ENCODE measurements at regions not wholly inside any gene's neighbourhood (a gene's known extent, or its start where the extent isn't known, plus 50 kb on each side); places are given as distances from the start of the nearest gene placed in this dataset.
A peak's percentile ranks its signal among the peaks of the same experiment; 100 is the strongest.
"Not testable (repeated sequence)": the region's sequence is repeated elsewhere in the genome, so short reads cannot be mapped to it uniquely, and the experiment has no call there.

DNA sequence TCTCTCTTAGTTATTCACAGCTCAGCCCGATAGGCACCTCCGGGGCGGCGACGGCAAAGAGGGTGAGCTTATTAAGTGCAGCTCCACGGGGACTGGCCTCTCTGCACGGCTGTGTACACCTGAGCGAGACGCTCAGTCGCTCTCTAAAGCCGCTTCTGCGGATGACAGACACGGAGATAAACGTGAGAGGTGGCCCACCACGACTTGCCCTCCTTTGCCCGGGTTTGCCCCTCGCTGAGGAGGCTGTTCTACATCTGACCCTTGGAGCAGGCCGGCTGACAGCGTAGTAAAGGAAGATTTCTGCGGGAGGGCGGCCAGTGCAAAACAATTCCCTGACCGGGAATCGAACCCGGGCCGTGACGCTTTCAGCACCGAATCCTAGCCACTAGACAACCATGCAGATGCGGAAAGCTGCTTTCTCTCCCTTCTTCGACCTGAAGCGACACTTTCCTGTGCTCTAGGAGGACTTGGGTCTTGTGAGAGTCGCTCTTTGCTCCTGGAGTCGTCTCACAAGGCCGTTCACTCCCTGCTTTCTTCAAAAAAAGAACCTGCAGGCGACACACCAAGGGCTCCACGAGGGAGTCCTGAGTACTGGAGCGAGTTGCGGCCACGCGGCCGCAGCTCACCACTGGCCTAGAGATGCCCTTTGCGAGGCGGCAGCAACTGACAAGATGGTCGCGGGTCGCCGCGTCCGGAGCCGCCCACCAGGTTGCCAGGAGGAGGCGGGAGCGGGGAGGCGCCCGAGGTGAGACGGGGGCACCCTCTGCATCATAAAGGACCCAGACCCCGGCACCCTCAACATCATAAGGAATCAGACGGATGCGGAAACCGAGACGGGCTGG is 119.9 kb downstream of the PPIAL4A start:
- not testable (repeated sequence) for H3K4me3 ChIP-seq (replicated peaks; ENCODE audit: insufficient read depth, low read length); H3K27ac ChIP-seq (replicated peaks); DNase-seq (ENCODE audit: low read depth in 1 of 2, low spot score in 1 of 2); H3K27me3 ChIP-seq (ENCODE audit: insufficient read depth, poor library complexity, severe bottlenecking)

DNA sequence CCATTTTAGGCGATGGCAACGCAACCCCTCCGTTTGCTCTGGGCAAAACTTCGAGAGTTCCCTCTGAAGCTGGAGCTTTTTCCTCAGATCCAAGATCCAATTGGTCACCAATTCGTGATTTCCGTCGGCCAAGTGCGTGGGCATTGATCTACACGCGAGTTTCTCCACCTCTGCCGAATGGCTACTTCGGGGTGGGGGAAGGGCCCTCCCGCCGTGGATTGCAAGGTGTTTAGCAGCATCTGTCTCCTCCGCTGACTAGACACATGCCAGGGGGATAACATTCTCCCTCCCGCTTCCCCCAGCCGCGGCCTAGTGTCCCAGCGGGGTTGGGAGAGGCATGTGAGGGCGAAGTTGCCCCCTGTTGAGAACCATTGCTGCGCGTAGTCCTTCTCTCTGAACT is 120.6 kb downstream of the PPIAL4A start:
- DNase-seq (ENCODE audit: low read depth in 1 of 2, low spot score in 1 of 2); H3K27ac ChIP-seq (replicated peaks); H3K27me3 ChIP-seq (ENCODE audit: insufficient read depth, poor library complexity, severe bottlenecking); H3K4me3 ChIP-seq (replicated peaks; ENCODE audit: insufficient read depth, low read length): not testable (repeated sequence)

DNA sequence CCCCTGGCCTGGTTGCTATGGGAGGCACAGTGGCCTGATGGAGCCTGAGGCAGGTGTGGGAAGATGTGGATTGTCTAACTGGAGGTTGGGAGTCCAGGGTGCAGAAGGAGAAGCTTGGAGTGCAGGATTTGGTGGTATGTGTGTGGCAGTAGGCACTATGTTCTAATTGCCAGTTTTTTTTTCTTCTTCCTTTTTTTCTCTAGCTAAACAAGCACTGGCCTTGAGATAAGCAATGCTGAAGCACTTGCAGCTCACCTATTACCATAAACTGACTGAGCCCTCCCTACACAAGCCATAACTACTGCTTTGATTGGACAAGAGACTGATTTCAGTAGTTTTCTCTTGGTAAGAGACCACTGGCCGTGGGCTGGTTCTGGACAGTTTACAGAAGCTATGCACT is 123.6 kb downstream of the PPIAL4A start:
- not testable (repeated sequence) for H3K4me3 ChIP-seq (replicated peaks; ENCODE audit: insufficient read depth, low read length); DNase-seq (ENCODE audit: low read depth in 1 of 2, low spot score in 1 of 2); H3K27me3 ChIP-seq (ENCODE audit: insufficient read depth, poor library complexity, severe bottlenecking); H3K27ac ChIP-seq (replicated peaks)

GRCh38 chr1:121016182-121017028 is 126.8 kb downstream of the PPIAL4A start:
- H3K27me3 ChIP-seq (ENCODE audit: insufficient read depth, poor library complexity, severe bottlenecking); H3K4me3 ChIP-seq (replicated peaks; ENCODE audit: insufficient read depth, low read length); H3K27ac ChIP-seq (replicated peaks); DNase-seq (ENCODE audit: low read depth in 1 of 2, low spot score in 1 of 2): not testable (repeated sequence)

- H3K4me3 ChIP-seq (replicated peaks; ENCODE audit: insufficient read depth, low read length); H3K27ac ChIP-seq (replicated peaks); H3K27me3 ChIP-seq (ENCODE audit: insufficient read depth, poor library complexity, severe bottlenecking); DNase-seq (ENCODE audit: low read depth in 1 of 2, low spot score in 1 of 2): not testable (repeated sequence)
Observed at GRCh38 chr1:121019715-121020349, 130.3 kb downstream of the PPIAL4A start.

DNA sequence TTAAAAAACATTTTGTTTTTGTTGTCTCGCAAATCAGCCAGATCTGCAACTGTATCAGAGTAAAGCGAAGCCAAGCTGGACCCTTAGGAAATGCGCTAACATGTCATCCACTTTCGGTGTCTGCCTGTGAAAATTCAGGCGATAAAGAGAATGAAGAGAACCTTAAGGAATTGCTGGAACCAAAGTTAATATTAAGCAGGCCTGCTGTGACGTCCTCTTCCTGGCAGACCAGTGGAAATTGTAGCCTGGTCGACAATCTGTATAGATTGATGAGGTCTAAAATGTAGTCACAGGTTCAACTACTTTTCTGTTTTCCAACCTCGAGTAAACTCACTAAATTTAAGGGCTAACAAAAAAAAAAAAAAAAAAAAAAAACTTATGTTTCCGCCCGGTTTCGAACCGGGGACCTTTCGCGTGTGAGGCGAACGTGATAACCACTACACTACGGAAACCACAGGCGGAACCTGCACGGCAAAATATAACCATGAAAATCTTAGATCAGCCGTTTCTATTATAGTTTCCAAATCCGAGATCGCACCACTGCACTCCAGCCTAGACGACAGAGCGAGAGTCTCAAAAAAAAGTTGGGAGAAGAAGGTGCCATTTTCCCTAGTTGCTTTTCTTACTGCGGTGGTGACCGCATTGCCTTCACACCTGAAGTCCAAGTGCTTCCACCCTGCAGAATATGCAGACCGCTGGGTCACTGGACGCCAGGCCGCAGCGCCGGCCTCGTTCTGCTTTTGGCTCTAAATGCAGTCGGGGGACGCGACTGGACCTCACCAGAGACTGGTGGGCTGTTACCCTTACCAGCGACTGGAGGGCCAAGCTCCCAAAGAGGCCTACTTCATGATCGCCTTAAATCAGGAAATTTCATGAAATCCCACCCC is 131.0 kb downstream of the PPIAL4A start:
- not testable (repeated sequence) for H3K27ac ChIP-seq (replicated peaks); H3K4me3 ChIP-seq (replicated peaks; ENCODE audit: insufficient read depth, low read length)

DNA sequence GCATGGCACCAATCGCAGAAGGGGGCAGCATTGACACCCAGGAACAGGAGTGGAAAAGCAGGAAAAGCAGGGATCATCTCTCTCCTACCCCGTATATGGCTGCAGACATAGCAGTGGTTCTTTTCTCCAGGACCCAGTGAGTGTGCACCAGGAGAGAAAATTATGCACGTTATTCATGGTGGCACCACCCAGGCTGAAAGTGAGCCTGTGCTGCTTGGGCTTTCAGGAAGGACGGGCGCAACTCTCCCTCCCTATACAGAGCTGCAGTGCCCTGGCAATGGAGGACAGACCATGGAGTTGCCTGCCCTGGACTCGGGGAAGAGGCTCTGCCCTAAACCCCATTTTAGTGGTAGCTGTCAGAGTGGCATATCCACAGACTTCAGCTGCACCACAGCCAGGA is 132.1 kb downstream of the PPIAL4A start:
- H3K27me3 ChIP-seq (ENCODE audit: insufficient read depth, poor library complexity, severe bottlenecking); H3K4me3 ChIP-seq (replicated peaks; ENCODE audit: insufficient read depth, low read length); DNase-seq (ENCODE audit: low read depth in 1 of 2, low spot score in 1 of 2); H3K27ac ChIP-seq (replicated peaks): not testable (repeated sequence)

More for the DNA sequence above, 131.0 kb downstream of the PPIAL4A start:
- not testable (repeated sequence) for DNase-seq (ENCODE audit: low read depth in 1 of 2, low spot score in 1 of 2); H3K27me3 ChIP-seq (ENCODE audit: insufficient read depth, poor library complexity, severe bottlenecking)

DNA sequence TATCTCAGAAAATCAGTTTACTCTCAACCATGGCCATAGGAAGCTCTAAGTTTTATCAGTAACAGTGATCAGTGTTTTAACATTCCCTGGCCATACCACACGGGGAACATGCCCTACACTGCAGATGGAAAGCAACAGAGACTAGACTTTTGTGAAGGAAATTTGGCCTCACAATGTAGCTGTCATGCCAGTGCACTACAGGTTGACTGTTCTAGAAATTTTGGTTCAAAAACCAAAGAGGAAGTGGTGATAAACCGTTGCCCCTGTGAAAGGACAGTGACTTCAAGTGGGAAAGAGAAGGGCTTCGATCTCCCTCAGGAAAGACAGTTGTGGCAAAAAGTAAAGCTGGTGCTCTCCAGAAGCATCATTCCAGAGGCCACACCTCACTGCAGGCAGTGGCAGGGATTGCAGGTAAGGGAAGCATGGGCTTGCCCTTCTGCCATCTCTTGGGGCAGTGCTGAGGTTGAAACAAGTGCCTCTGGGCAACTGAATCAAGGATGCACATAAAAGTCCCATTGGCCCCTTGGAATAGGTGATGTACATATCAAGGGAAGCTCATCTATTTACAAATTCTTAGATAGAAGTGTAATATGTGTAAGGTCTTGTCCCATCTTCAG is 143.4 kb downstream of the PPIAL4A start:
- not testable (repeated sequence) for H3K4me3 ChIP-seq (replicated peaks; ENCODE audit: insufficient read depth, low read length); H3K27me3 ChIP-seq (ENCODE audit: insufficient read depth, poor library complexity, severe bottlenecking); H3K27ac ChIP-seq (replicated peaks); DNase-seq (ENCODE audit: low read depth in 1 of 2, low spot score in 1 of 2)
- peak; percentile 67 for TF ChIP-seq SPI1 (IDR thresholded peaks at IDR 0.05; ENCODE audit: borderline replicate concordance, low read depth)

DNA sequence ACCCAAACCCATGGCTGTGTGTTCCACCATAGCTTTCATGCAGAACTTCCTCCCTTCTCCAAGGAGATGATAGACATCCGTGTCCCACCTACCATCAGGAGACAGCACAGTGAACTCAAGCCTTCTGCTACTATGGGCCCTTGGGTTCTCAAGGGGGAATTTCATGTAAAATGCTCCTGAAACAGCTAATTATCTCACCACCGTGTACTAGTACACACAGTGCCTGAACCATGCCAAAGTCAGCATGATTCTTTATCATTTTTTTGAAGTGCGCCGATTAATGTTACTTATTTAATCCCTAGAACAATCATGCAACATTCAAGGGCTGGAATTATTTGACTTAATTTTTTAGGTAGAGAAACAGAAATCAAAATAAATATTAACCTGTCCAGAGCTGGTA is 147.2 kb downstream of the PPIAL4A start:
- H3K27ac ChIP-seq (replicated peaks); H3K4me3 ChIP-seq (replicated peaks; ENCODE audit: insufficient read depth, low read length); H3K27me3 ChIP-seq (ENCODE audit: insufficient read depth, poor library complexity, severe bottlenecking); DNase-seq (ENCODE audit: low read depth in 1 of 2, low spot score in 1 of 2): not testable (repeated sequence)

DNA sequence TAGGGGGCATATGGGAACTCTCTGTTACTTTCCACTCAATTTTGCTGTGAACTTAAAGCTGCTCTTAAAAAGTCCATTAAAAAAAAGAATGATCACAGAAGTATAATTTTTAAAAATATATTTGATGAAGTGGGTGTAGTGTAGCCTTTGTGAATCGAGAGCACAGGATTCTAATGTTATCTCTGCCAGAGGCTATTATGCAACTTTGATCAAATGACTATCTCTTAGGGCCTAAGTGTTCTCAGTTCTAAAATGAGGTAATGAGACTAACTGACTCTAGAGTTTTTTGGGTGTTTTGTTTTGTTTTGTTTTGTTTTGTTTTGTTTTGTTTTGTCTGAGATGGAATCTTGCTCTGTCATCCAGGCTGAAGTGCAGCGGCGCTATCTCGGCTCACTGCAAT is 143.2 kb downstream of the FAM72B start:
- H3K4me3 ChIP-seq (replicated peaks; ENCODE audit: insufficient read depth, low read length); H3K27me3 ChIP-seq (ENCODE audit: insufficient read depth, poor library complexity, severe bottlenecking); DNase-seq (ENCODE audit: low read depth in 1 of 2, low spot score in 1 of 2); H3K27ac ChIP-seq (replicated peaks): not testable (repeated sequence)

DNA sequence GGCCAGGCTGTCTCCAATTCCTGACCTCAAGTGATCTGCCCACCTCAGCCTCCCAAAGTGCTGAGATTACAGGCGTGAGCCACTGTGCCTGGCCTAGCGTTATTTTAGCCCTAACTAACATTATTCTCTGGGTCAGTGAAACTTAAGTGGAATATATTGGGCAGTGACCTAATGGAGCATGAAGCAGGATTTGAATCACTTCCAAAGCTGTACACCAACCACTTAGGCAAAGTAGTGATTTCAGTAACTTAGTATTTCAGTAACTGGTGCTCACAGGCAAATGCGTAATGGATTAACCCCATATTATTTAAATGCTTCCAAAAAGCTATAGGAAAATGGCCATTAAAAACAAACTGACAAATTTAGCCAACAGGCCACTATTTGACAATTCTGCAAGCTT is 142.6 kb downstream of the FAM72B start:
- DNase-seq (ENCODE audit: low read depth in 1 of 2, low spot score in 1 of 2); H3K27ac ChIP-seq (replicated peaks); H3K4me3 ChIP-seq (replicated peaks; ENCODE audit: insufficient read depth, low read length); H3K27me3 ChIP-seq (ENCODE audit: insufficient read depth, poor library complexity, severe bottlenecking): not testable (repeated sequence)

- not testable (repeated sequence) for DNase-seq (ENCODE audit: low read depth in 1 of 2, low spot score in 1 of 2); H3K27ac ChIP-seq (replicated peaks); H3K27me3 ChIP-seq (ENCODE audit: insufficient read depth, poor library complexity, severe bottlenecking); H3K4me3 ChIP-seq (replicated peaks; ENCODE audit: insufficient read depth, low read length)
Observed at GRCh38 chr1:121042882-121043281, 141.3 kb downstream of the FAM72B start.

- DNase-seq (ENCODE audit: low read depth in 1 of 2, low spot score in 1 of 2); H3K27ac ChIP-seq (replicated peaks); H3K4me3 ChIP-seq (replicated peaks; ENCODE audit: insufficient read depth, low read length); H3K27me3 ChIP-seq (ENCODE audit: insufficient read depth, poor library complexity, severe bottlenecking): not testable (repeated sequence)
Observed at GRCh38 chr1:121048293-121048752, 135.8 kb downstream of the FAM72B start.

Data from HL-60 (cell line).